SK-N-MC (cell line): ENCODE measurements at regions not wholly inside any gene's neighbourhood (a gene's known extent, or its start where the extent isn't known, plus 50 kb on each side); places are given as distances from the start of the nearest gene placed in this dataset.

ENCODE experiments used
- DNase-seq: peaks from one replicate; pipeline ENCODE4 v3.0.0-alpha.2; 2011; ENCODE audit warnings: low read depth, low spot score
- H3K27ac ChIP-seq: fragments of 200-600 bp; sonication (generic); 2 replicates; pipeline ENCODE4 v1.5.1; 2016; ENCODE audit warnings: mixed run types
- H3K36me3 ChIP-seq: fragments of 200-600 bp; sonication (generic); 2 replicates; pipeline ENCODE4 v1.6.1; 2017; ENCODE audit warnings: antibody characterized with exemption, low read length, mixed read lengths; ENCODE audit not compliant: insufficient read depth
- H3K4me3 ChIP-seq: fragments of 200-600 bp; sonication (generic); 2 replicates; pipeline ENCODE4 v1.5.1; 2016
- H3K9ac ChIP-seq: fragments of 200-600 bp; sonication (generic); 2 replicates; pipeline ENCODE4 v1.8.0; 2017; ENCODE audit warnings: mixed run types, mixed read lengths; ENCODE audit not compliant: insufficient read length
- H3K9me3 ChIP-seq: fragments of 200-600 bp; sonication (generic); 2 replicates; pipeline ENCODE4 v1.6.1; 2017; ENCODE audit warnings: low read depth, mild to moderate bottlenecking, antibody characterized with exemption, low read length, moderate library complexity, mixed read lengths
- EZH2 ChIP-seq: fragments of 200-600 bp; sonication (generic); IDR thresholded peaks from one replicate; pipeline ENCODE4 v1.6.1; 2017; ENCODE audit warnings: antibody characterized with exemption
- FOXP2 ChIP-seq: optimal IDR thresholded peaks from 2 replicates; pipeline ENCODE3; 2011; ENCODE audit warnings: mild to moderate bottlenecking, moderate library complexity; ENCODE audit not compliant: insufficient read depth; ENCODE audit errors: extremely low read length, control extremely low read depth
- POLR2AphosphoS5 ChIP-seq: IDR thresholded peaks from 2 replicates; pipeline ENCODE4 v1.6.1; 2012; ENCODE audit warnings: mild to moderate bottlenecking, low read depth, low read length, borderline replicate concordance

- Histone ChIP-seq H3K9ac (no peak overlapping the region), H3K4me3 (no peak overlapping the region), H3K9me3 (no peaks in the 10 kb centered on the region), H3K27ac (no peak overlapping the region), H3K36me3 (no peaks in the 10 kb centered on the region)
- DNase-seq: no peak
- TF ChIP-seq FOXP2 (no peak), EZH2 (no peak)
These were observed 98.0 kb upstream of the ZNF608 start for GRCh38 chr5:124844371-124844920.

- Histone ChIP-seq H3K9me3 (no peaks in the 10 kb centered on the region), H3K9ac (no peak overlapping the region), H3K4me3 (no peak overlapping the region), H3K36me3 (no peaks in the 10 kb centered on the region), H3K27ac (no peak overlapping the region)
- DNase-seq: no peak
- TF ChIP-seq EZH2 (no peak), POLR2AphosphoS5 (no peak), FOXP2 (no peak)
These were observed 101.5 kb upstream of the ZNF608 start for GRCh38 chr5:124847907-124848306.

- Histone ChIP-seq H3K9me3 (no peaks in the 10 kb centered on the region), H3K36me3 (no peaks in the 10 kb centered on the region), H3K4me3 (no peak overlapping the region), H3K27ac (no peak overlapping the region), H3K9ac (no peak overlapping the region)
- DNase-seq: no peak
- TF ChIP-seq EZH2 (no peak), POLR2AphosphoS5 (no peak), FOXP2 (no peak)
These were observed 103.3 kb upstream of the ZNF608 start for GRCh38 chr5:124849774-124850173.

- Histone ChIP-seq H3K27ac (no peak overlapping the region), H3K9me3 (no peaks in the 10 kb centered on the region), H3K4me3 (no peak overlapping the region), H3K9ac (no peak overlapping the region), H3K36me3 (no peaks in the 10 kb centered on the region)
- DNase-seq: no peak
- no peak for TF ChIP-seq FOXP2
These were observed 110.3 kb upstream of the ZNF608 start for GRCh38 chr5:124856726-124857125.

GRCh38 chr5:124858612-124859011 is 112.2 kb upstream of the ZNF608 start:
- Histone ChIP-seq H3K36me3 (no peaks in the 10 kb centered on the region), H3K9ac (no peak overlapping the region), H3K27ac (no peak overlapping the region), H3K4me3 (no peak overlapping the region), H3K9me3 (no peaks in the 10 kb centered on the region)
- no peak for DNase-seq
- TF ChIP-seq POLR2AphosphoS5: no peak
- TF ChIP-seq EZH2: no peak
- TF ChIP-seq FOXP2: no peak

- Histone ChIP-seq H3K9ac (no peak overlapping the region), H3K9me3 (no peaks in the 10 kb centered on the region), H3K4me3 (no peak overlapping the region), H3K27ac (no peak overlapping the region), H3K36me3 (no peaks in the 10 kb centered on the region)
- TF ChIP-seq FOXP2 (no peak), EZH2 (no peak), POLR2AphosphoS5 (no peak)
- DNase-seq: no peak
These were observed 112.6 kb upstream of the ZNF608 start for GRCh38 chr5:124859027-124859426.

GRCh38 chr5:124859556-124860290 is 113.3 kb upstream of the ZNF608 start:
- Histone ChIP-seq H3K9ac (no peak overlapping the region), H3K36me3 (no peaks in the 10 kb centered on the region), H3K4me3 (no peak overlapping the region), H3K9me3 (no peaks in the 10 kb centered on the region), H3K27ac (no peak overlapping the region)
- TF ChIP-seq FOXP2: no peak
- TF ChIP-seq POLR2AphosphoS5: no peak
- no peak for TF ChIP-seq EZH2
- no peak for DNase-seq

GRCh38 chr5:124860291-124860655 is 113.8 kb upstream of the ZNF608 start:
- no peak overlapping the region for H3K9ac ChIP-seq
- no peaks in the 10 kb centered on the region for H3K9me3 ChIP-seq
- no peak for TF ChIP-seq FOXP2
- TF ChIP-seq EZH2: no peak
- no peak overlapping the region for H3K27ac ChIP-seq
- DNase-seq: no peak
- H3K4me3 ChIP-seq: no peak overlapping the region
- no peaks in the 10 kb centered on the region for H3K36me3 ChIP-seq

GRCh38 chr5:124865066-124865465 is 118.6 kb upstream of the ZNF608 start:
- H3K9ac ChIP-seq: no peak overlapping the region
- no peaks in the 10 kb centered on the region for H3K9me3 ChIP-seq
- H3K27ac ChIP-seq: no peak overlapping the region
- no peak overlapping the region for H3K4me3 ChIP-seq
- TF ChIP-seq EZH2 (no peak), POLR2AphosphoS5 (no peak), FOXP2 (no peak)
- no peak for DNase-seq
- H3K36me3 ChIP-seq: no peaks in the 10 kb centered on the region
